Hematopoietic multipotent progenitor cell (in vitro differentiated cells): ENCODE measurements at regions not wholly inside any gene's neighbourhood (a gene's known extent, or its start where the extent isn't known, plus 50 kb on each side); places are given as distances from the start of the nearest gene placed in this dataset.
A peak's percentile ranks its signal among the peaks of the same experiment; 100 is the strongest.

ENCODE experiments used
- DNase-seq, 3 donors: peaks; one replicate each; pipeline ENCODE4 v3.0.0-alpha.2; 2011 to 2015; ENCODE audit warnings: low read depth in 2 of 3, low spot score in 2 of 3

- no peak for DNase-seq
Observed at GRCh38 chr3:72058493-72059081, 273.6 kb upstream of the PROK2 start.

- no peak for DNase-seq
Observed at GRCh38 chr3:72055436-72055835, 270.5 kb upstream of the PROK2 start.

- no peak for DNase-seq
Observed at GRCh38 chr3:72054976-72055375, 270.0 kb upstream of the PROK2 start.

- DNase-seq = peak in 1 of 3 donors; percentile 18
Observed at GRCh38 chr3:72052841-72053409, 268.0 kb upstream of the PROK2 start.

DNA sequence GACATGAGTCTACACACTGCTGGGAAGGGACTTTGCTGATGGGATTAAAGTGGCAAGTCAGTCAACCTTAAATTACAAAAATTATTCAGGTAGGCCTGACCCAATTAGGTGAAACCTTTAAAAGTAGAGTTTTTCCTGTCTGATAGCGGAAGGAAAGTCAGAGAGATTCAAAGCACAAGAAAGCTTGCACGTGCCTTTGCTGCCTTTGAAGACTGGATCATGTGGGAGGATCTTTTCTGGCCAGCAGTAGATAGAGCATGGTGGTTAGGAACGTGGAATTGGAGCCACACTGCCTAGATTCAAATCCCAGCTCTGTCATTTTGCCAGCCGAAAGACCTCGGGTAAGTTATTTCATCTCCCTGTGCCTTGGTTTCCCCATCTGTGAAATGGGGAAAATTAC lies 265.8 kb upstream of the PROK2 start:
- DNase-seq = no peak

DNA sequence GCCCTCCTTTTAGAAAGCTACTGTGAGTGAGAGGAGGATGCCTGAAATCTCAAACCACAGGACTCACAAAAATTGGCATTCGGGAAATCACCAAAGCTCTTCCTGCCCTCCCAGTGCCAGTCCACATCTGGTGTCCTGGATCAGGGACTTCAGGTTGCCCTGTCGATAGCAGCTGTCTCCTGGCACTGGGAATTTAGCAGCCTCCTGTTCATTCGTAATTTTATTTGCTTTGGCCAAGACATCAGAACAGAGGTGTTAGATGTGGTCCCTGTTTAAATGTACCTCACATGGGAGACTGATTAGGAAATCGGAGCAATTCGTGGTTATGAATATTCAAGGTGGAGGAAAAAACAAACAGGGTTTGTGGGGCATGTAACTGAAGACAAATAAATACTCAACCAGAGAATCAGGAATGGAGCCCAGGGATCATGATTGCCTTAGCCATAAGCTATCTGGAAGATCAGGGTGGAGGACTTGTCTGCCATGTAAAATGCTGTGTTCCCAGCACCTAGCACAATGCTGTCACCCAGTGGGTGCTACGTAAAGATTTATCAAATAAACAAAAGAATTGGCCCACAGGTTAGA lies 265.2 kb upstream of the PROK2 start:
- DNase-seq = no peak

DNA sequence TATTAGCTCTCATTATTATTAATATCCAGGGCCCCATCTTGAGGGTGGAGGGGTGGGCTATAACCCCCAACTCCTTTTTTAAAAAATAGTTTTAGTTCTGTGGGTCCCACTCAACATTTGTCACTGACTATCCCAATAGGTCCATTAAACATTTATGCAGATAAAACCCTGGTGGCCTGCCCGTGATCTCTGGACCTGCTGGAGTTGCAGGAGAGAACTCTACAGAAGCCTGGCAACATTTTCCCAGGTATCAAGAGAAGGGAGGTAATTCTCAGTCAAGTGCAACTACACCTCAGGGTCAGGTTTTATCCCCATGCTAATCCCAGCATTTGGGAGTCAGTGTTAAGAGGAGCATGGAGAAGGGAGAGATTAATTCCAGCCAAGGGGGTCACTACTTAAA lies 264.4 kb upstream of the PROK2 start:
- DNase-seq = no peak

DNA sequence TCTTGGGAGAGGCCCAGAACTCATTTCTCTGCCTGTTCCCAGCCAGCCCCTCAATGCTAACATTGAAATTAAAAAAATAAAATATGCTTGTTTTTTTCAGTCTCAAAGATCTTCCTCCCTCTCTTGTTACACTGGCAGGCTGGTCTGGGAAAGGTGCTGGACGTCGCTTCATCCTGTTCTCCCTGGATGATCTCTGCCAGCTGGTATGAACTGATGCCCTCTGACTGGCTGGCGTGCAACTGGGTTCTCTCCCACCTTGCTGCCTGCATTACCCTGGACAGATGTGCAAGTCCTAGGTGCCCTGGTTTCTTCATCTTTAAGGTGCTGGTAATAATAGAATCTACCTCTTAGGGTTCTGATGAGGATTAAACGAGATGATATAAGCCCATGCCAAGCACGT lies 263.9 kb upstream of the PROK2 start:
- no peak for DNase-seq

DNA sequence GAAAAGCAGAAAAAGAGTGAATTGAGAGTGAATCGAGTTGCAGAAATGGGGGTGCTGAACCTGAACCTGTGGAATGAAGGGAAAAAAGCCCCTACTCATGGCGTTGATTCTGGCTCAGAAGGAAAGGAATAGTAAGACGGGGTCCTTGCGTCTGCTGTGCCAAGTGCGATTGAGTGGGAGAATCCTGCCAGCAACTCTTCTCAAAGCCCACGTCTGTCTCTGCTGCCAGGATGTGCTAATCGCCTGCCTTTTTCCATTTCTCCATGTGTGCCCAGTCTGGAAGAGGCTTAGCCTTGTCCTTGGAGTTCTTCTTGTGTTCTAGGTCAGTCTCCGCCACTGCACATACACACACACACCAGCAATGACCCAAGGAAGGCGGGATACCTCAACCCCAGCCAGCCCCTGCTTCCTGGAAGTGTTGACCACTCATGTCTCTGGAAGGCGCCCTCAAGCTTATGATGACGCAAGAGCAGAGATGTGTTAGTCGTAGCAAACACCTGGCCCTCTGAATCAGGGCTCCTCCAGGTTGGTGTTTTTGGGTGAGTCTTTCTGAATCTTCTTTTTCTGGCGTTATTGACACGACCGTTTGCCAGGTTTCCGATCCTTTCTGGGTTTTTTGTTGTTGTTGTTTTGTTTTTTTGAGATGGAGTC lies 262.4 kb upstream of the PROK2 start:
- DNase-seq = no peak

DNA sequence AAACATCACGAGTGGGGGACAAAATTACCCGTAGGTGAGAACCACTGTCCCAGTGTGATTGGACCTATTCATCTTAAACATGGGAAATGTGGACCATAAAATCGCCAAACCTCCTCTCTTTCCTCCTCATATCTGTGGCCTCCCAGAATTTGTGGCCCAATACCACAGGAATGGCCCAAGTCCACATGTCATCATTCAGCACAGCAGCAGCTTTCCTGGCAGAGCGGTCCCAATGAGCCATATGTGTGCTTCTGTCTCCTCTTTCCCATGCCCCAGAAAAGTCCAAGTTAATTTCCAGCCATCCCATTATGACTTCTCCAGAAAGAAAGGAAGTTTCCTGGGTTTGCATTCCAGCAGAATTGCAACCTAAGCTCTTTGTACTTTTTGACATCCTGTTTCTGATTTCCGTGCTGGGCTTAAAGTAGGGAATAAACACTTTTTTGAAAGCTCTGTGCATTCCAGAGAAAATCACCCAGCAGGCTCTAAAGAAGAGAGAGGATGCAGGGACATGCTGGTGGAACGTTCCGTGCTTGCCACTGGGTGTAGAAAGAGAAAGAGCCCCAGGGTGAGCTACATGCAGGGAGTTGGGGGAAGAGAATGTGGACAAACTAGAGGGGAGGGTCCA lies 259.4 kb upstream of the PROK2 start:
- no peak for DNase-seq

DNA sequence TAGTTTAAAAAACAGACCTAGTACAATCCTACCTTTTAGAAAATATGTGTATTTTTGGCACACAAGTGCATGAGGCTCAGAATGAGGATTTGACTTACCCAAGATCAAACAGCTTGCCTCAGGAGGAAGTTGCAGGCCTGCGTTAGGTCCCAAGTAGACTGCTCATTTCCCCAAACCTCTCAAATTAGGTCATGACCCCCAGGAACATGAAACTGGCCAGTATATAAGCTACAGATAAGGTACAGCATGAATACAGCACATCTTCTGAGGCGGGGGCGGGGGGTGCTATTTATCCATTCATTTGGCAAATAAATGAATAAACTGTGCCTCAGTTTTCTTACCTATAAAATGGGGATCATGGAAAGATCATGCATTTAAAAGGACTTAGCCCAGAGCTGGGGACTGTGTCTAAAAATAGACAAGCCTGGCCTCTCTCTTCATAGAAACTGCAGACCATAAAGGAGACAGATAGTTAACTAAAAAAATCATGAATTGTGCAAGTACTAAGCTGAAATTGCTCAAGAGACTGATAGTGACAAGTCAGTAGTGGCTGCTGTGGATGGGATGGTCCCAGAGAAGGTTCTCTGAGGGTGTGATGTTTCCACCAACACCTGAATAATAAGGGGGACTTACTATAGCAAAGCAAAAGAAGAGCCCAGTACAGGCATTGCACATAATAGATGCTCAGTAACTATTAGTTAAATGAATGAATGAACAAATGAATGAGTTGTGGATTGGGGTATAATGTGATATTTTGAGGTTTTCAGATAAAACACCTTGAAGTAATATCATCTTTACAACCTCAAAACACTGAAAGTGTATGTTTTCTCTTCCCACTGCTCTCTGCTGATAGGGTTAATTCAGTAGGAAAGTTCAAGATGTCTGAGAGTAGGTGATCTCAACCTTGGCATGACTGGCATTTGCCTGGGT lies 258.5 kb upstream of the PROK2 start:
- DNase-seq = no peak

DNA sequence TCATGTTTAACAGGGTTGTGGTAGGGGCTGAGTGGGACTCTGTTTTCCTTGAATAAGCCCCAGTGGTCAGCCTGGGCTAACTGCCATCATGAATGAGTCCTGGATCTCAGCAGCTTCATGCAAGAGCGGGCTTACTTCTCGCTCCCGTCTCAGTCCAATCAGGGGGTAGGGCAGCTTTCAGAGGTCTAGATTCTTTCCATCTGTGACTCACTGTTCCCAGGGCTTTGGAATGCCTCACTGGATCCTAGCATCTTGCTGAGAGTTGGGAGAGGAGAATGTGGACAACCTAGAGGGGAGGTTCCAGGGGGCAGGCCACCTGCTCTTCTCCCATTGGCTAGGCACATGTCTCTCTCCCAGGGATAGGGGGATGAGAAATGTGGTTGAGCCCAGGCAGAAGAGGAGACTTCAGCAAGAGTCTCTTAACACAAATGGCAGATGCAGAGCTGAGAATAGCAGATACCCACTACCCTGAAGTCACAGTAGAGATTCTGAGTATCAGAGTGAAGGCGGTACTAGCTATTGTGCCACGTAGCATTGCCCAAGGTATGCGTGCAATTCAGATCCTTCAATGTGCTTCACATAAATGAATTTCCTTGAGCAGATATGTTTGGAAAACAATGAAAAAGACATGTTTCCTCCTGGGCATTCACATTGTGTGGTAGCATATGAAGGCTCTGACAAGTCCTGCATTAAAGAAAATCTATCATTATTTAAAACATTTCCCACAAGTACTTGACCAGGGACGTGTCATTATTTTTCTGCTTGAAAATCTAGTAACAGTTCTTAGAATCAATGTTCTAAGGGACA lies 257.7 kb upstream of the PROK2 start:
- DNase-seq = no peak

- DNase-seq = no peak
Observed at GRCh38 chr3:72041511-72041910, 256.6 kb upstream of the PROK2 start.

GRCh38 chr3:72041076-72041475 lies 256.1 kb upstream of the PROK2 start:
- DNase-seq = no peak

DNA sequence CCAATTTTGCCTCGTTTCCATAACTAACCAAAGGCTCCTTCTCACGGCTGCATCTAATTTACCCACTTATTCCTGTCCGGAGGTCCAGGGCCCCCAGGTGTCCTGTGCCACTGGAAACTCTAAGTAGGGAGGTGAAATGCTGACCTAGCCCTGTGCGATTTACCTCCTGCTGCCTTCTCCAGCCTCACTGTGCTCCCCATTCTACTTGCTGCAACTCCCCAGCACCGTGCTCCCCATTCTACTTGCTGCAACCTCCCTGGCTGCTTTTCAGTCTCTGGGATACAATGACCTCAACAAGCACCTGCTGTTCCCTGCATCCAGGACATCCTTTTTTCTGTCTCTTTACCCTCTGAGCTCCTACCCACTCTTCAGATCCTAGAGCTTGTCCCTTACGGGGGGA lies 254.7 kb upstream of the PROK2 start:
- DNase-seq = no peak

GRCh38 chr3:72036899-72037298 lies 252.0 kb upstream of the PROK2 start:
- no peak for DNase-seq

DNA sequence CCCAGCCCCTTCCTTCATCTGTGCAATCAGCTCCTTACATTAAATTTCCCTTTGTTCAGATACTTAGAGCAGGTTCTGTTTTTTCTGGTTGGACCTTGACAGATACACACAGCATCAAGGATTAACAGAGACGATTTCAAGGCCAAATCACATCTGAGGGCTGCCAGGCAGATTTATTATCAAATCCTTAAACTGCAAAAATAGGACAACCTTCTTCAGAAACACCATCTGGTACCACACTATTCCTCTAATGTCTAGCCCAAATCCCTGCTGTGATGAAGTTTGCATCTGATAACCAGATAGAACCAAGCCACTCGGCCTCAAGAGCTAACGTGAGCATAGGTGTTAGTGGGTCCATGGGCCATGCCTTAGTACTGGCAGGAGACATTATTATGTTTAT lies 250.7 kb upstream of the PROK2 start:
- no peak for DNase-seq

DNA sequence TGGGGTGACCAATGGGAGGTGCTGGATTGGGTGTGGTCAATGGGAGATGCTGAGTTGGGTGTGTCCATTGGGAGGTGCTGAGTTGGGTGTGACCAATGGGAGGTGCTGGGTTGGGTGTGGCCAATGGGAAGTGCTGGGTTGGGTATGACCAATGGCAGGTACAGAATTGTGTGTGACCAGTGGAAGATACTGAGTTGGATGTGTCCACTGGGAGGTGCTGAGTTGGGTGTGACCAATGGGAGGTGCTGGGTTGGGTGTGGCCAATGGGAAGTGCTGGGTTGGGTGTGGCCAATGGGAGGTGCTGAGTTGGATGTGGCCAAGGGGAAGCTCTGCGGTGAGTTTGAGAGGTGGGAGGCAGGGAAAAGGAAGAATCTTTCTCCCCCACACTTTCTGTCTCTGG lies 250.0 kb upstream of the PROK2 start:
- no peak for DNase-seq

DNA sequence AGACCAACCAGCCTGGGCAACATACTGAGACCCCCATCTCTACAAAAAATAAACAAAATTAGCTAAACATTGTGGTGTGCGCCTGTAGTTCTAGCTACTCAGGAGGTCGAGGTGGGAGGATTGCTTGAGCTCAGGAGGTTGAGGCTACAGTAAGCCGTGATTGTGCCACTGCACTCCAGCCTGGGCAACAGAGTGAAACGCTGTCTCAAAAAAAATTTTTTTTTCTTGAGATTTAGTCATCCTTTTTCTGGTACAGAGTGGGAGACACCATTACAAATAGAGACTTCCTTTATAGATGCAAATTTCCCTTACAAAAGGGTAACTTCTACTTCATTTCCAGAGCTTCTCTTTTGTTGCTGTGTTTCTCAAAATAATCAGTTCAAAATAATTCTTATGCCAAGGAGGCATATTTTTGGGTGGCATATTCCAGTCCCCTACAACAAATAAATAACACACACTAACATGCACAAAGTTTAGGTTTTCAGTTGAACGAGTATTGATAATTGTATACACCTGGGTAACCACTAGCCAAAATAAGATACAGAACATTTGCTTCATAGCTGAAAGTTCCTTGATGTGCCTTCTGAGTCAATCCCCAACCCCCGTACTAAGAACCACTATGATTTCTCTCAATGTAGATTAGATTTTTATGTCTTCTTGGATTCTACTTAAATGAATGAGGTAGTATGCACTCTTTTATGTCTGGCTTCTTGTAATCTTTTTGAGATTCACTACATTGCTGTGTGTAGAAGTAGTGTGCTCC lies 248.9 kb upstream of the PROK2 start:
- DNase-seq = no peak
